Breast epithelium (tissue), 4 donors: ENCODE measurements at regions not wholly inside any gene's neighbourhood (a gene's known extent, or its start where the extent isn't known, plus 50 kb on each side); places are given as distances from the start of the nearest gene placed in this dataset.
A peak's percentile ranks its signal among the peaks of the same experiment; 100 is the strongest.

Experiments used
- DNase-seq, 2 donors: peaks; one replicate each; pipeline ENCODE4 v3.0.0-alpha.2; 2019; ENCODE audit warnings: low spot score in 2 of 2
- H3K27ac ChIP-seq, 2 donors: fragments of 200-600 bp; sonication (generic) in 1 of 2; one replicate each; pipeline ENCODE4 v1.5.1; 2016 to 2019; ENCODE audit warnings: mild to moderate bottlenecking in 1 of 2
- H3K27me3 ChIP-seq, 2 donors: fragments of 200-600 bp; sonication (generic) in 1 of 2; one replicate each; pipeline versions ENCODE4 v1.5.1 to v1.6.0; 2017 to 2019; ENCODE audit warnings: control low read depth in 1 of 2, mild to moderate bottlenecking in 1 of 2
- H3K36me3 ChIP-seq: fragments of 200-600 bp; one replicate; pipeline ENCODE4 v1.5.1; 2019
- H3K4me1 ChIP-seq, 2 donors: fragments of 200-600 bp; sonication (generic); one replicate each; pipeline ENCODE4 v1.5.1; 2016 to 2019; ENCODE audit warnings: control low read depth in 1 of 2
- H3K4me3 ChIP-seq, 3 donors: fragments of 200-600 bp; sonication (generic); 1 replicate in 2 of 3; 2 replicates in 1 of 3; pipeline ENCODE4 v1.5.1; 2016 to 2019; ENCODE audit warnings: mild to moderate bottlenecking in 3 of 3, moderate library complexity in 2 of 3
- H3K9me3 ChIP-seq, 2 donors: fragments of 200-600 bp; sonication (generic) in 1 of 2; one replicate each; pipeline ENCODE4 v1.5.1; 2016 to 2019; ENCODE audit warnings: control low read depth in 1 of 2
- POLR2A ChIP-seq: fragments of 450-650 bp; IDR thresholded peaks from one replicate; pipeline ENCODE4 v1.6.1; 2016; ENCODE audit warnings: antibody characterized with exemption, mild to moderate bottlenecking, moderate library complexity
- POLR2AphosphoS5 ChIP-seq, 3 donors: sonication (generic); formaldehyde crosslinking; IDR thresholded peaks; one replicate each; pipeline ENCODE4 v1.6.1; 2017; ENCODE audit warnings: antibody characterized with exemption in 3 of 3
- intact Hi-C: fragments of 100-400 bp; cut with DNase I; formaldehyde crosslinking; loops from one replicate; pipeline ENCODE4 v1.15.1; 2023; ENCODE audit warnings: low total_unique reads
- TF ChIP-seq, protein P1 (sequence below), 3 donors: fragments of 450-650 bp; IDR thresholded peaks; one replicate each; pipeline ENCODE4 v1.5.1; 2016 to 2017; ENCODE audit warnings: antibody characterized with exemption in 3 of 3, mild to moderate bottlenecking in 3 of 3, moderate library complexity in 3 of 3

DNA sequence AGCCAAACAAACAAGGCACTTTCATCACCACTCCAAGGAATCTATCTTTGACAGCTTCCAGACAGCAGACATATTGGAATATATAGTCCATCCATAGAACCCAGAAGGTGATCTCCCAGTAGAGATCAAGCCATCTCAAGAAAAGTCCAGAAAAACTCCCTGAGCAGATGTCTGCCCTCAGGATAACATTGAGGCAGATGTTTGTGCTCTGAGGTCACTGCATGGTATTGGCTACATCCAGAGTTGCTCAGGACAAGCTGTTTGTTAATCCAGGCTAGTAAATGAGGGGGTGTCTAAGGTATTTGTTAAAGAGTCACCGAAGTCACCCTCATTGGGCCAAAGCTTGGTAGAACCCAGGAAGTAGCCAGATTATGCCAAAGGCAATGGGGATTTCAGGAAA is 556.3 kb upstream of the KLF4 start:
- no peak overlapping the region for H3K4me3 ChIP-seq
- H3K9me3 ChIP-seq = peaks cover 6 to 16% of the 10 kb centered on the region in 2 donors
- no peaks in the 10 kb centered on the region for H3K27me3 ChIP-seq
- no peak overlapping the region for H3K27ac ChIP-seq
- intact Hi-C loops = no loop called here
- H3K36me3 ChIP-seq = no peaks in the 10 kb centered on the region
- DNase-seq = no peak
- TF ChIP-seq, protein P1, sequence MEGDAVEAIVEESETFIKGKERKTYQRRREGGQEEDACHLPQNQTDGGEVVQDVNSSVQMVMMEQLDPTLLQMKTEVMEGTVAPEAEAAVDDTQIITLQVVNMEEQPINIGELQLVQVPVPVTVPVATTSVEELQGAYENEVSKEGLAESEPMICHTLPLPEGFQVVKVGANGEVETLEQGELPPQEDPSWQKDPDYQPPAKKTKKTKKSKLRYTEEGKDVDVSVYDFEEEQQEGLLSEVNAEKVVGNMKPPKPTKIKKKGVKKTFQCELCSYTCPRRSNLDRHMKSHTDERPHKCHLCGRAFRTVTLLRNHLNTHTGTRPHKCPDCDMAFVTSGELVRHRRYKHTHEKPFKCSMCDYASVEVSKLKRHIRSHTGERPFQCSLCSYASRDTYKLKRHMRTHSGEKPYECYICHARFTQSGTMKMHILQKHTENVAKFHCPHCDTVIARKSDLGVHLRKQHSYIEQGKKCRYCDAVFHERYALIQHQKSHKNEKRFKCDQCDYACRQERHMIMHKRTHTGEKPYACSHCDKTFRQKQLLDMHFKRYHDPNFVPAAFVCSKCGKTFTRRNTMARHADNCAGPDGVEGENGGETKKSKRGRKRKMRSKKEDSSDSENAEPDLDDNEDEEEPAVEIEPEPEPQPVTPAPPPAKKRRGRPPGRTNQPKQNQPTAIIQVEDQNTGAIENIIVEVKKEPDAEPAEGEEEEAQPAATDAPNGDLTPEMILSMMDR (IDR thresholded peaks at IDR 0.05) = no peak
- TF ChIP-seq POLR2A = no peak
- TF ChIP-seq POLR2AphosphoS5 (IDR thresholded peaks at IDR 0.05) = no peak
- no peaks in the 10 kb centered on the region for H3K4me1 ChIP-seq

DNA sequence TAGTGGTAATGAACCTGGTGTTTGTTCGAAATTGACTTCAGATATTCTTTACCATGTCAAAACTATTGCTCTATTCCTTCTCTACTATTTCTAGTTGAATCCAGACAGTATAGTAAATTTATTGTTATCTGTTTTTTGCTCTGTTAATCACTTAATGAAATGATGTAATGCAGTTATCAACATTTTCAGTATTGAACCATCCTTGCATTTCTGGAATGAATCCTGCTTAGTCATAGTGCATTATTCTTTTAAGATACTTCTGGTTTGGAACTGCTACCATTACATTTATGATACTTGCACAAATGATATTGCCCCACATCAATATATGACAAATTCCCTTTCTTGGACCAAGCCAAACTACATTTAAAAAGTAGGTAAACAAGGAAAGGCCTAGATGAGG is 554.0 kb upstream of the KLF4 start:
- intact Hi-C loops = no loop called here
- Histone ChIP-seq H3K9me3 (peaks cover 6 to 16% of the 10 kb centered on the region in 2 donors), H3K4me3 (no peak overlapping the region), H3K4me1 (no peaks in the 10 kb centered on the region), H3K27me3 (no peaks in the 10 kb centered on the region), H3K36me3 (no peaks in the 10 kb centered on the region), H3K27ac (no peak overlapping the region)
- DNase-seq = no peak
- TF ChIP-seq POLR2AphosphoS5 (IDR thresholded peaks at IDR 0.05) = no peak
- TF ChIP-seq, protein P1 (IDR thresholded peaks at IDR 0.05) = no peak
- TF ChIP-seq POLR2A = no peak

DNA sequence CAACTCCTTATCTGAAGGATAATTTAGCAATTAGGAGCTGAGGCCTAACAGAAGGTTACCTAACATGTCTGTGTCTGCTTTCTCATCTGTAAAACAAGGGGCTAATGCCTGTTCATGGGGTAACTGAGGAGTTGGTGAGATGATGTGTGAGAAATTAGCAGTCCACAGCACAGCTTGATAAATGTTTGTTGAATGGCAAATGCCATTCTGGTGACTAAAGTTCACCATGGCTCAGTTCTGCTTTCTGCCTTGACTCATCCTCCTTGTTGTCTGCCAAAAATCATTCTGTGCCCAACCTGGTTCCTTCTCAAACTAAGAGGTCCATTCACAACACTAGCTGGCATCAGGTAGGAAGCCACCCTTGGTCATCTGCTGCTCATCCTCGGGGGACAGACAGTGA is 552.0 kb upstream of the KLF4 start:
- Histone ChIP-seq H3K4me3 (no peak overlapping the region), H3K27ac (no peak overlapping the region), H3K4me1 (no peaks in the 10 kb centered on the region), H3K36me3 (no peaks in the 10 kb centered on the region), H3K27me3 (no peaks in the 10 kb centered on the region), H3K9me3 (peaks cover 6 to 16% of the 10 kb centered on the region in 2 donors)
- DNase-seq = no peak
- intact Hi-C loops = no loop called here
- TF ChIP-seq, protein P1 (IDR thresholded peaks at IDR 0.05) = no peak
- no peak for TF ChIP-seq POLR2AphosphoS5 (IDR thresholded peaks at IDR 0.05)
- no peak for TF ChIP-seq POLR2A

DNA sequence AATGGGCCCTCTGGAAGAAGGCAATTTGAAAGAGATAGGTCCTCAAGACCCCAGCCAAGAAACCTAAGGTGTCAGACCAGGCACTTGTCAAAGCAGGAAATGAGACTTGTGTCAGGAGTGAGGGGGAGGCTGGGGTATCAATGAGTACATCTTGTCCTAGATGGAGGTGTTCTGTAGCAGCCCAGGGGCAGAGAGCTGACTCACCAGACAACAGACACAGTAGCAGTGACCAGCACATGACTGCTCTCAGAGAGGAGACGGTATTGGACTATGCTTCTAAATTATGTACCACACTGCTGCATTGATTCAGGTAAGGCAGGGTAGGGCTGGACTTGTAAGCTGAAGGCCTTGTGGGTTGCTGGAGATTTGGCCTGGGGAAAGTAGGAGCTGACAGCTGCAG is 551.2 kb upstream of the KLF4 start:
- intact Hi-C loops = no loop called here
- peaks cover 6 to 16% of the 10 kb centered on the region in 2 donors for H3K9me3 ChIP-seq
- H3K27me3 ChIP-seq = no peaks in the 10 kb centered on the region
- peak; percentile 41 to 58 for DNase-seq
- TF ChIP-seq POLR2AphosphoS5 (IDR thresholded peaks at IDR 0.05) = peak in 1 of 3 donors; percentile 27
- TF ChIP-seq POLR2A = no peak
- no peaks in the 10 kb centered on the region for H3K36me3 ChIP-seq
- no peaks in the 10 kb centered on the region for H3K4me1 ChIP-seq
- H3K4me3 ChIP-seq = no peak overlapping the region
- peak overlapping the region in 1 of 2 donors; percentile 14 for H3K27ac ChIP-seq

DNA sequence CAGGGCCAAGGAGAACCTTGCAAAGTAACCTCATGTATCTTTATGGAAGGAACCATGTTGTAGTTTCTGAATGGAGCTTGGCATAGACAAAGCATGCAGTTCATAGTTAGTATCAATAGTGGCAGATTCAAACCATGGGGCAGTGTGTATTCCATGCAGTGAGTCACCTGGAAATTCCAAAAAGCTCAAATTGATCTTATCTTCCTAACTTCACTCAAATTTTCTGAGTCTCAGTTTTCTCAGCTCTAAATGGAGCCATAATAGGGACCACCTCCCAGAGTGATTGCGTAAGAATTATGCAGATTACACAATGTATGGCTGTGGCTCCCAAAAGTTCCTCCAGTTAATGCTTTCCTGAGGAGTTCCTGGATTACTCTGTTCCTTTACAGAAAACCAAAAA is 549.9 kb upstream of the KLF4 start:
- Histone ChIP-seq H3K4me1 (no peaks in the 10 kb centered on the region), H3K27ac (no peak overlapping the region), H3K36me3 (no peaks in the 10 kb centered on the region), H3K4me3 (no peak overlapping the region), H3K27me3 (no peaks in the 10 kb centered on the region), H3K9me3 (peaks cover 4 to 12% of the 10 kb centered on the region in 2 donors)
- intact Hi-C loops = no loop called here
- no peak for DNase-seq
- no peak for TF ChIP-seq POLR2A
- TF ChIP-seq, protein P1 (IDR thresholded peaks at IDR 0.05) = no peak
- TF ChIP-seq POLR2AphosphoS5 (IDR thresholded peaks at IDR 0.05) = no peak

DNA sequence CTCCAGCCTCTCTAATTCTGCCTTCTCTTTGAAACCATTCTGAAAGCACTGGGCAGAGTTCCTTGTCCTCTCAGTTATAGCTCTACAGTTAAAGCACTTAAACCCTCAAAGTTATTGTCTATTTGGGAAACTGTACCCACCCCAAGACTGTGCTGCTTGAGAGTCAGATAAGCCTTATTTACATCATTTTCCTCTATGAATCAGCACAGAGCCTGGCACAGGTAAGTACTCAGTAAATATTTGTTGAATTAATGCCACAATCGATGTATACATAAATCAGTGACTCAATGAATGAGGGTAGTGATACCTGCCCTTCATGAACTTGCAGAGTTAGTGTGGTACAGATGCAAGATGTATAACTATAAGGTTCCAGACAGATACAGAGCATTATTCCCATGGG is 549.4 kb upstream of the KLF4 start:
- intact Hi-C loops = no loop called here
- H3K9me3 ChIP-seq = peaks cover 0 to 7% of the 10 kb centered on the region in 2 donors
- no peak overlapping the region for H3K4me3 ChIP-seq
- H3K27ac ChIP-seq = no peak overlapping the region
- no peaks in the 10 kb centered on the region for H3K36me3 ChIP-seq
- no peak for DNase-seq
- TF ChIP-seq, protein P1 (IDR thresholded peaks at IDR 0.05) = no peak
- TF ChIP-seq POLR2AphosphoS5 (IDR thresholded peaks at IDR 0.05) (no peak), POLR2A (no peak)
- H3K4me1 ChIP-seq = no peaks in the 10 kb centered on the region
- H3K27me3 ChIP-seq = no peaks in the 10 kb centered on the region
